ENCODE measurements at regions not wholly inside any gene's neighbourhood (a gene's known extent, or its start where the extent isn't known, plus 50 kb on each side); places are given as distances from the start of the nearest gene placed in this dataset.

GRCh38 chr7:114298011-114298410 lies 116.6 kb upstream of the FOXP2 start:
- 44 to 59% (median 53%) methylated on average over 4 of the region's 4 CpGs for WGBS, 4 donors
- H3K4me3 ChIP-seq, result no peak overlapping the region

DNA sequence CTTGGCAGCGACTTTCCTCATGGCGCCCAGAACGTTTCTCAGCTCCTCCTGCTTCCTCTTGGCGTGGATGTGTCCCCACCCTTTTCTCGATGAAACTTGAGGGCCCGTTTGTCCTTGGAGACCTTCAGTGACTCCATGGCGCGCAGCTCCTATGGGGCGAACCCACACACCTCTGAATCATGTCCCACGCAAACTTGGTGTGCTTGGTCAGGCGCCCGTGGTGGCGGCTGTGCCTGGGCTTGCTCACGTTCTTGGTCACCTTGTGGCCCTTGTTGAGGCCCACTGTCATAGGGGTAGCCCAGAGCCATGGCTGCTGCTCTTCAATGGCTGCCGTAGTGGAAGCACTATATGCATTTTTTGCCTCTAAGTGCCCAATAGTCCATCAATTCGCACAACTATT lies 117.5 kb upstream of the FOXP2 start:
- Histone ChIP-seq H3K4me1 (replicated peaks in 1 of 2) (no peaks in the 10 kb centered on the region), H3K9me3 (replicated peaks in 1 of 3) (no peaks in the 10 kb centered on the region), H3K27me3 (no peaks in the 10 kb centered on the region), H3K36me3 (replicated peaks in 1 of 2) (no peaks in the 10 kb centered on the region), H3K27ac (no peak overlapping the region), H3K4me3 (no peak overlapping the region)
- WGBS, 4 donors, result 87 to 92% (median 90%) methylated on average over 6 to 16 of the region's 16 CpGs
- no peak for DNase-seq
- TF ChIP-seq POLR2A (IDR thresholded peaks at IDR 0.05), result no peak
- TF ChIP-seq, protein P1, sequence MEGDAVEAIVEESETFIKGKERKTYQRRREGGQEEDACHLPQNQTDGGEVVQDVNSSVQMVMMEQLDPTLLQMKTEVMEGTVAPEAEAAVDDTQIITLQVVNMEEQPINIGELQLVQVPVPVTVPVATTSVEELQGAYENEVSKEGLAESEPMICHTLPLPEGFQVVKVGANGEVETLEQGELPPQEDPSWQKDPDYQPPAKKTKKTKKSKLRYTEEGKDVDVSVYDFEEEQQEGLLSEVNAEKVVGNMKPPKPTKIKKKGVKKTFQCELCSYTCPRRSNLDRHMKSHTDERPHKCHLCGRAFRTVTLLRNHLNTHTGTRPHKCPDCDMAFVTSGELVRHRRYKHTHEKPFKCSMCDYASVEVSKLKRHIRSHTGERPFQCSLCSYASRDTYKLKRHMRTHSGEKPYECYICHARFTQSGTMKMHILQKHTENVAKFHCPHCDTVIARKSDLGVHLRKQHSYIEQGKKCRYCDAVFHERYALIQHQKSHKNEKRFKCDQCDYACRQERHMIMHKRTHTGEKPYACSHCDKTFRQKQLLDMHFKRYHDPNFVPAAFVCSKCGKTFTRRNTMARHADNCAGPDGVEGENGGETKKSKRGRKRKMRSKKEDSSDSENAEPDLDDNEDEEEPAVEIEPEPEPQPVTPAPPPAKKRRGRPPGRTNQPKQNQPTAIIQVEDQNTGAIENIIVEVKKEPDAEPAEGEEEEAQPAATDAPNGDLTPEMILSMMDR (IDR thresholded peaks at IDR 0.05), result no peak
- intact Hi-C loops (cut with DNase I), result no loop called here

More at GRCh38 chr7:114298011-114298410, 116.6 kb upstream of the FOXP2 start:
- TF ChIP-seq, protein P1 (IDR thresholded peaks at IDR 0.05), result no peak
- TF ChIP-seq POLR2A (IDR thresholded peaks at IDR 0.05), result no peak
- Histone ChIP-seq H3K36me3 (replicated peaks in 1 of 2) (no peaks in the 10 kb centered on the region), H3K9me3 (replicated peaks in 1 of 3) (no peaks in the 10 kb centered on the region), H3K27me3 (no peaks in the 10 kb centered on the region), H3K27ac (no peak overlapping the region), H3K4me1 (replicated peaks in 1 of 2) (no peaks in the 10 kb centered on the region)
- intact Hi-C loops (cut with DNase I), result no loop called here
- no peak for DNase-seq

DNA sequence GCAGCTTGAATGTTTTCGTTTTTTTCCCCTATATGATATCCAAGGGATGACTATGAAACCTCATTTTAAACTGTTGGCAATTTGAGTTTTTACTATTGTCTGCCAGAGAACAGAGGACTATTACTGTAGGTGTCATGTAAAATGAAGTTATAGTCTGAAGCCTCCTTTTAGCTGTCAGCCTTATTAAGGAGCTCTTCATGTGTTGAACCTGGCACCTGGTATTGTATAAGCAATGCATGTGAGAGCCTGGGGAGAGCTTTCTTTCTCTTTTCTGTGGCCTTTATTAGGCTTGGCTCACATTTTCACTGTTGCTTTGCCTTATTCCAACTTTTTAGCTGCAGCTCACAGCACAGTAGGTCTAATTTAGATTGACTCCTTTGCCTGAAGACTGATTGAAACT lies 119.1 kb upstream of the FOXP2 start:
- H3K9me3 ChIP-seq (replicated peaks in 1 of 3), result no peaks in the 10 kb centered on the region
- DNase-seq, result no peak
- H3K4me1 ChIP-seq (replicated peaks in 1 of 2), result no peaks in the 10 kb centered on the region
- H3K4me3 ChIP-seq, result no peak overlapping the region
- H3K36me3 ChIP-seq (replicated peaks in 1 of 2), result no peaks in the 10 kb centered on the region
- intact Hi-C loops (cut with DNase I), result no loop called here
- H3K27me3 ChIP-seq, result no peaks in the 10 kb centered on the region
- no peak overlapping the region for H3K27ac ChIP-seq
- no peak for TF ChIP-seq POLR2A (IDR thresholded peaks at IDR 0.05)
- TF ChIP-seq, protein P1 (IDR thresholded peaks at IDR 0.05), result no peak
- WGBS, 4 donors, result 65 to 78% (median 70%) methylated on average over 1 of the region's 1 CpG

- no peak for DNase-seq
- no peaks in the 10 kb centered on the region for H3K36me3 ChIP-seq (replicated peaks in 1 of 2)
- H3K27me3 ChIP-seq, result no peaks in the 10 kb centered on the region
- no peak overlapping the region for H3K4me3 ChIP-seq
- no peak overlapping the region for H3K27ac ChIP-seq
- no peaks in the 10 kb centered on the region for H3K4me1 ChIP-seq (replicated peaks in 1 of 2)
- intact Hi-C loops (cut with DNase I), result no loop called here
- TF ChIP-seq, protein P1 (IDR thresholded peaks at IDR 0.05), result no peak
- no peak for TF ChIP-seq POLR2A (IDR thresholded peaks at IDR 0.05)
- H3K9me3 ChIP-seq (replicated peaks in 1 of 3), result no peaks in the 10 kb centered on the region
- 75 to 92% (median 86%) methylated on average over 3 of the region's 3 CpGs for WGBS, 4 donors
Measured at GRCh38 chr7:114294036-114294435, 120.6 kb upstream of the FOXP2 start.

All from adrenal gland (tissue), 9 donors.